HCT116 (cell line): ENCODE measurements at regions not wholly inside any gene's neighbourhood (a gene's known extent, or its start where the extent isn't known, plus 50 kb on each side); places are given as distances from the start of the nearest gene placed in this dataset.
"Not testable (repeated sequence)": the region's sequence is repeated elsewhere in the genome, so short reads cannot be mapped to it uniquely, and the experiment has no call there.

Experiments
- CEBPB ChIP-seq: IDR thresholded peaks from 2 replicates; pipeline ENCODE4 v1.6.1; 2012; ENCODE audit warnings: low read depth
- EZH2 ChIP-seq: fragments of 200-600 bp; sonication (generic); IDR thresholded peaks from 2 replicates; pipeline ENCODE4 v1.6.1; 2017; ENCODE audit warnings: antibody characterized with exemption, mixed run types
- JUND ChIP-seq: IDR thresholded peaks from 2 replicates; pipeline ENCODE4 v1.6.1; 2012
- MAX ChIP-seq: IDR thresholded peaks from 2 replicates; pipeline ENCODE4 v1.6.1; 2012
- POLR2A ChIP-seq: IDR thresholded peaks from 2 replicates; pipeline ENCODE4 v1.7.0; 2011; ENCODE audit warnings: borderline replicate concordance; ENCODE audit not compliant: insufficient read depth, insufficient read length; ENCODE audit errors: extremely low read depth
- TF ChIP-seq, protein P1 (sequence below), 3 experiments: fragments of 200-600 bp in 1 of 3; sonication (generic) in 1 of 3; IDR thresholded peaks in 2 of 3; conservative IDR thresholded peaks in 1 of 3; 2 replicates each; pipeline ENCODE4 v1.5.1; 2012 to 2017; ENCODE audit warnings: low read depth in 2 of 3, low read length in 2 of 3, antibody characterized with exemption in 1 of 3, borderline replicate concordance in 1 of 3, control low read depth in 1 of 3, mild to moderate bottlenecking in 1 of 3, mixed read lengths in 1 of 3, mixed run types in 1 of 3, moderate library complexity in 1 of 3; ENCODE audit not compliant: insufficient read depth in 1 of 3

GRCh38 chr16:16519395-16519794, 140.5 kb downstream of the NPIPA7 start:
- TF ChIP-seq, protein P1, sequence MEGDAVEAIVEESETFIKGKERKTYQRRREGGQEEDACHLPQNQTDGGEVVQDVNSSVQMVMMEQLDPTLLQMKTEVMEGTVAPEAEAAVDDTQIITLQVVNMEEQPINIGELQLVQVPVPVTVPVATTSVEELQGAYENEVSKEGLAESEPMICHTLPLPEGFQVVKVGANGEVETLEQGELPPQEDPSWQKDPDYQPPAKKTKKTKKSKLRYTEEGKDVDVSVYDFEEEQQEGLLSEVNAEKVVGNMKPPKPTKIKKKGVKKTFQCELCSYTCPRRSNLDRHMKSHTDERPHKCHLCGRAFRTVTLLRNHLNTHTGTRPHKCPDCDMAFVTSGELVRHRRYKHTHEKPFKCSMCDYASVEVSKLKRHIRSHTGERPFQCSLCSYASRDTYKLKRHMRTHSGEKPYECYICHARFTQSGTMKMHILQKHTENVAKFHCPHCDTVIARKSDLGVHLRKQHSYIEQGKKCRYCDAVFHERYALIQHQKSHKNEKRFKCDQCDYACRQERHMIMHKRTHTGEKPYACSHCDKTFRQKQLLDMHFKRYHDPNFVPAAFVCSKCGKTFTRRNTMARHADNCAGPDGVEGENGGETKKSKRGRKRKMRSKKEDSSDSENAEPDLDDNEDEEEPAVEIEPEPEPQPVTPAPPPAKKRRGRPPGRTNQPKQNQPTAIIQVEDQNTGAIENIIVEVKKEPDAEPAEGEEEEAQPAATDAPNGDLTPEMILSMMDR (IDR thresholded peaks at IDR 0.05 in 2 of 3, conservative IDR thresholded peaks at IDR 0.05 in 1 of 3; ENCODE audit: borderline replicate concordance in 1 of 3, insufficient read depth in 1 of 3, low read depth in 2 of 3, low read length in 2 of 3) = not testable (repeated sequence)
- not testable (repeated sequence) for TF ChIP-seq MAX, POLR2A, CEBPB, JUND, EZH2
